MM.1S (cell line): ENCODE measurements at regions not wholly inside any gene's neighbourhood (a gene's known extent, or its start where the extent isn't known, plus 50 kb on each side); places are given as distances from the start of the nearest gene placed in this dataset.

ENCODE experiments used
- DNase-seq: peaks from one replicate; pipeline ENCODE4 v3.0.0-alpha.2; 2015
- H2AFZ ChIP-seq: fragments of 300-600 bp; sonication (generic); 2 replicates; pipeline ENCODE4 v1.6.0; 2016; ENCODE audit warnings: antibody characterized with exemption, low read length
- H3F3A ChIP-seq: fragments of 300-600 bp; sonication (generic); 2 replicates; pipeline ENCODE4 v1.6.1; 2016; ENCODE audit warnings: mild to moderate bottlenecking, antibody characterized with exemption, low read length, moderate library complexity, mixed read lengths; ENCODE audit not compliant: insufficient read depth
- H3K27ac ChIP-seq: fragments of 300-600 bp; sonication (generic); 2 replicates; pipeline ENCODE4 v1.5.1; 2016; ENCODE audit warnings: mild to moderate bottlenecking, low read length
- H3K27me3 ChIP-seq: fragments of 300-600 bp; sonication (generic); replicated peaks from 2 replicates; pipeline ENCODE4 v1.6.0; 2016; ENCODE audit warnings: low read length; ENCODE audit not compliant: insufficient read depth
- H3K36me3 ChIP-seq: fragments of 300-600 bp; sonication (generic); replicated peaks from 2 replicates; pipeline ENCODE4 v1.6.1; 2016; ENCODE audit warnings: mild to moderate bottlenecking, low read length, mixed read lengths; ENCODE audit not compliant: insufficient read depth
- H3K4me1 ChIP-seq: fragments of 300-600 bp; sonication (generic); 2 replicates; pipeline ENCODE4 v1.6.1; 2016; ENCODE audit warnings: low read length, mixed read lengths
- H3K4me2 ChIP-seq: fragments of 300-600 bp; sonication (generic); 2 replicates; pipeline ENCODE4 v1.6.0; 2016; ENCODE audit warnings: low read depth, low read length
- H3K4me3 ChIP-seq: fragments of 300-600 bp; sonication (generic); 2 replicates; pipeline ENCODE4 v1.5.1; 2016; ENCODE audit warnings: low read length, mixed read lengths
- H3K79me2 ChIP-seq: fragments of 300-600 bp; sonication (generic); 2 replicates; pipeline ENCODE4 v1.6.1; 2016; ENCODE audit warnings: mixed run types, low read length, mixed read lengths
- H3K9ac ChIP-seq: fragments of 300-600 bp; sonication (generic); 2 replicates; pipeline ENCODE4 v1.6.1; 2016; ENCODE audit warnings: low read length, mixed read lengths
- H3K9me2 ChIP-seq: fragments of 300-600 bp; sonication (generic); replicated peaks from 2 replicates; pipeline ENCODE4 v1.6.1; 2016; ENCODE audit warnings: mild to moderate bottlenecking, low read length, mixed read lengths; ENCODE audit not compliant: insufficient read depth
- H3K9me3 ChIP-seq: fragments of 300-600 bp; sonication (generic); replicated peaks from 2 replicates; pipeline ENCODE4 v1.6.1; 2016; ENCODE audit warnings: mild to moderate bottlenecking, low read length, mixed read lengths; ENCODE audit not compliant: insufficient read depth
- H4K20me1 ChIP-seq: fragments of 300-600 bp; sonication (generic); 2 replicates; pipeline ENCODE4 v1.6.1; 2016; ENCODE audit warnings: mild to moderate bottlenecking, low read length, moderate library complexity, mixed read lengths; ENCODE audit not compliant: insufficient read depth
- CTCF ChIP-seq: fragments of 300-600 bp; sonication (generic); IDR thresholded peaks from 2 replicates; pipeline ENCODE4 v1.5.1; 2016; ENCODE audit warnings: antibody characterized with exemption, low read length, mixed read lengths
- EZH2 ChIP-seq: fragments of 300-600 bp; sonication (generic); optimal IDR thresholded peaks from 2 replicates; pipeline ENCODE3; 2017; ENCODE audit warnings: low read depth, mild to moderate bottlenecking, antibody characterized with exemption, low read length, mixed read lengths
- EZH2phosphoT487 ChIP-seq: fragments of 300-600 bp; sonication (generic); IDR thresholded peaks from 2 replicates; pipeline ENCODE4 v1.6.1; 2018; ENCODE audit warnings: antibody characterized with exemption, low read length

DNA sequence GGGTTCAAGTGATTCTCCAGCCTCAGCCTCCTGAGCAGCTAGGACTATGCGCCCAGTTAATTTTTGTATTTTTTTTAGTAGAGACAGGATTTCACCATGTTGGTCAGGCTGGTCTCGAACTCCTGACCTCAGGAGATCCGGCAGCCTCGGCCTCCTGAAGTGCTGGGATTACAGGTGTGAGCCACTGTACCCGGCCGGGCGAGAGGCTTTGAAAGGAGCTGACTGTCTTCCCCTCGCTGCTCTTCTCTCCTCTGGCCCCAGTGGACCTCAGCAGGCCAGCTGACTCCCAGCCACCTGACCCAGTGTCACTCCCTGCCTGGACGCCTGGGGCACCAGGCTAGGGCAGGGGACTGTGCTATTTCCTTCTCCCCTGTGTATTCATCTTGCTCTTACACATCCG, 89.5 kb upstream of the ANKRD55 start:
- Histone ChIP-seq H3K4me2 (no peak overlapping the region), H3K27ac (no peak overlapping the region), H2AFZ (no peak overlapping the region), H3K4me1 (peaks cover 7% of the 10 kb centered on the region; the same call in 1 of the 2 replicates), H3K27me3 (no peaks in the 10 kb centered on the region), H3K79me2 (no peaks in the 10 kb centered on the region), H3K4me3 (no peak overlapping the region), H4K20me1 (no peaks in the 10 kb centered on the region), H3K9me3 (no peaks in the 10 kb centered on the region), H3F3A (no peaks in the 10 kb centered on the region), H3K36me3 (no peaks in the 10 kb centered on the region), H3K9ac (no peak overlapping the region), H3K9me2 (no peaks in the 10 kb centered on the region)
- no peak for DNase-seq
- no peak for TF ChIP-seq EZH2phosphoT487
- TF ChIP-seq EZH2: no peak
- TF ChIP-seq CTCF: no peak

DNA sequence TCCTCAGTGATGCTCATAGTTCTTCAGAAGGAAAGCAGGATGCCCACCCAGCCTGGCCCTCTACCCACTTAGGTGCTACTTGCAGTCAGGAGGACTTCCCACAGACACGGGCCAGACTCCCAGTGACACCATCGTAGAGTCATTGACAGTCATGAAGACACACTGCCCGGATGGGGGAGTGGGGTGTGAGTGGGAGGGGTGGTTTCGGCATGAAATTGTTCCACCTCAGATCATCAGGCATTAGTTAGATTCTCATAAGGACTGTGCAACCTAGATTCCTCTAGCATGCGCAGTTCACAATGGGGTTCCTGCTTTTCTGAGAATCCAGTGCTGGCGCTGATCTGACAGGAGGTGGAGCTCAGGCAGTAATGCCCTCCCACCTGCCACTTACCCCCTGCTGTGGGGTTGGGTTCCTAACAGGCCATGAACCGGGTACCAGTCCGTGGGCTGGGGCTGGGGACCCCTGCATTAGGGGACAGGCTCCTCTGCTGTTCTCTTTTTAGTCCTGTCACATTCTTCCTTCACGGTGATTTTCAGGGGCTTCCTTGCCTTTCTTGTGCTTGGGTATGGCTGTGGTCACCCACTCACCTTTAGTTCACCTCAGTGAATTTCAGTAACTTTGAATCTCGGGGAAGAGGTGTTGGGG, 88.2 kb upstream of the ANKRD55 start:
- H3K36me3 ChIP-seq: no peaks in the 10 kb centered on the region
- no peak for TF ChIP-seq EZH2
- TF ChIP-seq EZH2phosphoT487: no peak
- no peak for TF ChIP-seq CTCF
- no peaks in the 10 kb centered on the region for H3K27me3 ChIP-seq
- DNase-seq: no peak
- H3K9me2 ChIP-seq: no peaks in the 10 kb centered on the region
- no peaks in the 10 kb centered on the region for H3K9me3 ChIP-seq
- H3K4me1 ChIP-seq: peaks cover 3% of the 10 kb centered on the region; the same call in 1 of the 2 replicates
- no peak overlapping the region for H3K4me2 ChIP-seq
- H3K4me3 ChIP-seq: no peak overlapping the region
- H3K9ac ChIP-seq: no peak overlapping the region
- no peaks in the 10 kb centered on the region for H3K79me2 ChIP-seq
- no peaks in the 10 kb centered on the region for H3F3A ChIP-seq
- no peak overlapping the region for H2AFZ ChIP-seq
- H3K27ac ChIP-seq: no peak overlapping the region
- H4K20me1 ChIP-seq: no peaks in the 10 kb centered on the region

GRCh38 chr5:56320686-56321085, 87.6 kb upstream of the ANKRD55 start:
- TF ChIP-seq EZH2 (no peak), CTCF (no peak), EZH2phosphoT487 (no peak)
- Histone ChIP-seq H3K4me2 (no peak overlapping the region), H3F3A (no peaks in the 10 kb centered on the region), H3K79me2 (no peaks in the 10 kb centered on the region), H4K20me1 (no peaks in the 10 kb centered on the region), H3K9ac (no peak overlapping the region), H3K27me3 (no peaks in the 10 kb centered on the region), H3K4me1 (peaks cover 3% of the 10 kb centered on the region; the same call in 1 of the 2 replicates), H3K4me3 (no peak overlapping the region), H3K36me3 (no peaks in the 10 kb centered on the region), H2AFZ (no peak overlapping the region), H3K27ac (no peak overlapping the region), H3K9me3 (no peaks in the 10 kb centered on the region), H3K9me2 (no peaks in the 10 kb centered on the region)
- DNase-seq: no peak
